Astrocyte (in vitro differentiated cells and primary cell): ENCODE measurements at regions not wholly inside any gene's neighbourhood (a gene's known extent, or its start where the extent isn't known, plus 50 kb on each side); places are given as distances from the start of the nearest gene placed in this dataset.
A peak's percentile ranks its signal among the peaks of the same experiment; 100 is the strongest.

Experiments used
- DNase-seq: peaks from one replicate; pipeline ENCODE4 v3.0.0-alpha.2; 2010; ENCODE audit warnings: low read depth
- FAIRE-seq: peaks from 2 replicates; lab custom pipeline; 2011; peaks lifted over from hg19 to GRCh38; lab: Jason Lieb, UNC
- H2AFZ ChIP-seq: 2 replicates; pipeline ENCODE4 v1.6.0; 2012; ENCODE audit warnings: low read depth, low read length, inconsistent platforms
- H3K27ac ChIP-seq: 2 replicates; pipeline ENCODE4 v1.5.1; 2011; ENCODE audit warnings: low read depth, low read length, inconsistent platforms
- H3K27me3 ChIP-seq: 2 replicates; pipeline ENCODE4 v1.6.0; 2011; ENCODE audit warnings: low read length, inconsistent platforms; ENCODE audit not compliant: insufficient read depth
- H3K36me3 ChIP-seq: 2 replicates; pipeline ENCODE4 v1.5.1; 2011; ENCODE audit warnings: low read length, inconsistent platforms; ENCODE audit not compliant: insufficient read depth
- H3K4me1 ChIP-seq: 2 replicates; pipeline ENCODE4 v1.5.1; 2011; ENCODE audit warnings: low read length, inconsistent platforms; ENCODE audit not compliant: insufficient read depth
- H3K4me2 ChIP-seq: 2 replicates; pipeline ENCODE4 v1.6.0; 2012; ENCODE audit warnings: low read length, inconsistent platforms
- H3K4me3 ChIP-seq: 2 replicates; pipeline ENCODE4 v1.5.1; 2011; ENCODE audit warnings: low read depth, mild to moderate bottlenecking, low read length, inconsistent platforms; ENCODE audit not compliant: insufficient read depth
- H3K79me2 ChIP-seq: 2 replicates; pipeline ENCODE4 v1.6.0; 2012; ENCODE audit warnings: mild to moderate bottlenecking, low read length, inconsistent platforms; ENCODE audit not compliant: insufficient read depth
- H3K9ac ChIP-seq: 2 replicates; pipeline ENCODE4 v1.6.0; 2012; ENCODE audit warnings: mild to moderate bottlenecking, low read length, inconsistent platforms
- H3K9me3 ChIP-seq: 2 replicates; pipeline ENCODE4 v1.5.1; 2012; ENCODE audit warnings: low read depth, mild to moderate bottlenecking, low read length, inconsistent platforms; ENCODE audit not compliant: insufficient read depth
- H4K20me1 ChIP-seq: 2 replicates; pipeline ENCODE4 v1.6.0; 2012; ENCODE audit warnings: low read length, inconsistent platforms; ENCODE audit not compliant: insufficient read depth
- H3K27ac Mint-ChIP-seq: one replicate; pipeline ENCODE4 v1.8.0; 2021; ENCODE audit warnings: mild to moderate bottlenecking, mixed read lengths; ENCODE audit not compliant: unreplicated experiment
- H3K27me3 Mint-ChIP-seq: one replicate; pipeline ENCODE4 v1.8.0; 2021; ENCODE audit warnings: low read depth, mixed read lengths; ENCODE audit not compliant: unreplicated experiment
- H3K36me3 Mint-ChIP-seq: one replicate; pipeline ENCODE4 v1.8.0; 2021; ENCODE audit warnings: low read depth, mixed read lengths; ENCODE audit not compliant: unreplicated experiment
- H3K4me1 Mint-ChIP-seq: one replicate; pipeline ENCODE4 v1.8.0; 2021; ENCODE audit warnings: low read depth, mixed read lengths; ENCODE audit not compliant: unreplicated experiment
- H3K4me3 Mint-ChIP-seq: one replicate; pipeline ENCODE4 v1.8.0; 2021; ENCODE audit warnings: mild to moderate bottlenecking, moderate library complexity, mixed read lengths; ENCODE audit not compliant: unreplicated experiment
- H3K9me3 Mint-ChIP-seq: one replicate; pipeline ENCODE4 v1.8.0; 2021; ENCODE audit warnings: mild to moderate bottlenecking, mixed read lengths; ENCODE audit not compliant: unreplicated experiment
- CTCF ChIP-seq: IDR thresholded peaks from 2 replicates; pipeline ENCODE4 v1.5.1; 2011; ENCODE audit warnings: low read depth, mild to moderate bottlenecking, inconsistent platforms, low read length, moderate library complexity; ENCODE audit not compliant: insufficient read depth
- EZH2 ChIP-seq: IDR thresholded peaks from 2 replicates; pipeline ENCODE4 v1.6.1; 2012; ENCODE audit warnings: mild to moderate bottlenecking, low read length, inconsistent platforms; ENCODE audit not compliant: insufficient read depth

- peaks cover 56% of the 10 kb centered on the region for H3K4me1 Mint-ChIP-seq
- Histone ChIP-seq H3K4me2 (no peak overlapping the region), H3K27me3 (no peaks in the 10 kb centered on the region), H3K27ac (no peak overlapping the region), H3K9ac (no peak overlapping the region), H2AFZ (no peak overlapping the region), H3K36me3 (no peaks in the 10 kb centered on the region), H3K9me3 (no peaks in the 10 kb centered on the region), H4K20me1 (no peaks in the 10 kb centered on the region), H3K79me2 (no peaks in the 10 kb centered on the region), H3K4me1 (peaks cover 60% of the 10 kb centered on the region), H3K4me3 (no peak overlapping the region)
- peak overlapping the region; percentile 85 for H3K27ac Mint-ChIP-seq
- FAIRE-seq, result no peak
- H3K36me3 Mint-ChIP-seq, result no peaks in the 10 kb centered on the region
- H3K9me3 Mint-ChIP-seq, result no peaks in the 10 kb centered on the region
- H3K27me3 Mint-ChIP-seq, result no peaks in the 10 kb centered on the region
- H3K4me3 Mint-ChIP-seq, result no peak overlapping the region
- TF ChIP-seq CTCF, result no peak
- no peak for TF ChIP-seq EZH2
- no peak for DNase-seq
These were observed 160.4 kb downstream of the EFNB2 start for GRCh38 chr13:106375085-106375484.

GRCh38 chr13:106374631-106375030, 160.8 kb downstream of the EFNB2 start:
- Histone ChIP-seq H3K4me1 (peaks cover 60% of the 10 kb centered on the region), H4K20me1 (no peaks in the 10 kb centered on the region), H3K9ac (no peak overlapping the region), H3K4me2 (no peak overlapping the region), H3K36me3 (no peaks in the 10 kb centered on the region), H3K27me3 (no peaks in the 10 kb centered on the region), H3K4me3 (no peak overlapping the region), H3K79me2 (no peaks in the 10 kb centered on the region), H3K9me3 (no peaks in the 10 kb centered on the region), H2AFZ (no peak overlapping the region), H3K27ac (no peak overlapping the region)
- Mint-ChIP-seq H3K27me3 (no peaks in the 10 kb centered on the region), H3K4me1 (peaks cover 56% of the 10 kb centered on the region), H3K9me3 (no peaks in the 10 kb centered on the region), H3K36me3 (no peaks in the 10 kb centered on the region), H3K4me3 (no peak overlapping the region), H3K27ac (peak overlapping the region; percentile 85)
- FAIRE-seq, result no peak
- TF ChIP-seq CTCF, result no peak
- no peak for TF ChIP-seq EZH2
- no peak for DNase-seq

GRCh38 chr13:106373989-106374572, 161.4 kb downstream of the EFNB2 start:
- Histone ChIP-seq H3K9me3 (no peaks in the 10 kb centered on the region), H3K4me3 (no peak overlapping the region), H2AFZ (no peak overlapping the region), H3K79me2 (no peaks in the 10 kb centered on the region), H4K20me1 (no peaks in the 10 kb centered on the region), H3K4me1 (peaks cover 58% of the 10 kb centered on the region), H3K36me3 (no peaks in the 10 kb centered on the region), H3K9ac (peak overlapping the region; percentile 1), H3K27ac (peak overlapping the region; percentile 66), H3K4me2 (peak overlapping the region; percentile 21), H3K27me3 (no peaks in the 10 kb centered on the region)
- Mint-ChIP-seq H3K27ac (peak overlapping the region; percentile 85), H3K36me3 (no peaks in the 10 kb centered on the region), H3K4me3 (no peak overlapping the region), H3K9me3 (no peaks in the 10 kb centered on the region), H3K4me1 (peaks cover 55% of the 10 kb centered on the region), H3K27me3 (no peaks in the 10 kb centered on the region)
- peak; percentile 71 for DNase-seq
- peak; percentile 37 for FAIRE-seq
- TF ChIP-seq EZH2 (no peak), CTCF (no peak)
